NCI-H774 (cell line): ENCODE measurements at regions not wholly inside any gene's neighbourhood (a gene's known extent, or its start where the extent isn't known, plus 50 kb on each side); places are given as distances from the start of the nearest gene placed in this dataset.

Experiments
- DNase-seq: peaks from one replicate; lab custom pipeline; 2025; lab: John Stamatoyannopoulos, UW

DNA sequence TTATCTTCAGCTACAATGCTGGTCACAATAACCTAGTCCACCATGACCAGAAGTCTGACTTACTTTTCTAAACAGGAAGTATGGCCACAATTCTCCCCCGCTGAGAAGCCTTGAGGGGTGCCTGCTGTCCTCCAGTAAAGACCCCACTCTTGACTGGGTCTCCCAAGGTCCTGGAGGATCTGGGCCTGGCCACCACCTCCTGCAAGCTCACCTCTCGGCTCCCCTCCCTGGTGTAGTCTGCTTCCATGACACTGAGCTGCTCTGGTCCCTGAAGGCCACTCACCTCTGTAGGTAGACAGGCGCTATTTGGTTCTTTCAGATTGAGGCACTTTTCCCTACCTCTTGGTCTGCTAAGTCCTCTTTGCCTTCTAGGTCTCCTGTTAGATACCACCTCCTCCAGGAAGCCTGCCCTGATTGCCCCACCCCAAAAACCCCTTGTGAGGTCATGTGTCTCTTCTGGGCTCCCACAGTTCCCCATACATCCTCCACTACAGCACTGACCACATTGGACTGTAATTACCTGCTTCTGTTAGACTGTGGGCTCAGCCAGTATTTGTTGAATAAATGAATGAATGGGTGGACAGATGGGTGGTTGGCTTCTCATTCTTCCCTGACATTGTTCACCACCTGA, 62.6 kb upstream of the IER5L start:
- no peak for DNase-seq

DNA sequence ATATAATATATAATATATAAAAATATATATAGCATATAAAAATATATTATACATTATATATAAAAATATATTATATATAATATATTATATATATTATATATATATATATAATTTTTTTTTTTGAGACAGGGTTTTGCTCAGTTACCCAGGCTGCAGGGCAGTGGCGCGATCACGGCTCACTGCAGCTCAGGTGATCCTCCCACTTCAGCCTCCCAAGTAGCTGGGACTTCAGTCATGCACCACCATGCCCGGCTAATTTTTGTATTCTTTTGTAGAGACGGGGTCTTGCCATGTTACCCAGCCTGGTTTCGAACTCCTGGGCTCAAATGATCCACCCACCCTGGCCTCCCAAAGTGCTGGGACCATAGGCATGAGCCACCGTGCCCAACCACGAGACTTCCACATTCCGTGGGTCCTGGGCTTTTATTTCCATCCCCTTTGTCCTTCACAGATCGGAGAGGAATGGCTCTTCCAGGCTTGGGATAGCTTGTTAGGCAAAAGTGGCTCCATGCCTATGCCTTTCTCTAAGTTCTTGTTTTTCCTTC, 62.0 kb upstream of the IER5L start:
- no peak for DNase-seq

GRCh38 chr9:129237803-129238202, 59.7 kb upstream of the IER5L start:
- no peak for DNase-seq

GRCh38 chr9:129237164-129237611, 59.1 kb upstream of the IER5L start:
- DNase-seq = no peak

- no peak for DNase-seq
Measured at GRCh38 chr9:129236441-129237145, 58.5 kb upstream of the IER5L start.

DNA sequence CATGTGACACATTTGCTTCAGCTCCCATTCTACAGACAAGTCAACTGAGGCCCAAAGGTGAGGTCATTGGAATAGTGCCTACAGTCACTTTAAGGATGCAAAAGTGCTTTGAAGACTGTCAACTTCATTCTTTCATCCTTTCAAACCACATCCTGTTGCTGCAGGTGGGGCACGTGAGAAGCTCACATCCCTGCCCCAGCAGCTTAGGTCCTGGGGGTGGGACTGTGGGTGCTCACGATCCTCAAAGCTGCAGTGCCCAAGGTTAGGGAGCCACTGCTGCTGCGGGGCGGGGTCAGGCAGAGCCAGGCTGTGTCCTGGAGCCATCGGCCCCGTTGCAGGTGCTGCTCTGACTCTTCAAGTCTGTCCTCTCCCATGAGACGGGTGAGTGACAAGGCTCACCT, 57.9 kb upstream of the IER5L start:
- DNase-seq = no peak

DNA sequence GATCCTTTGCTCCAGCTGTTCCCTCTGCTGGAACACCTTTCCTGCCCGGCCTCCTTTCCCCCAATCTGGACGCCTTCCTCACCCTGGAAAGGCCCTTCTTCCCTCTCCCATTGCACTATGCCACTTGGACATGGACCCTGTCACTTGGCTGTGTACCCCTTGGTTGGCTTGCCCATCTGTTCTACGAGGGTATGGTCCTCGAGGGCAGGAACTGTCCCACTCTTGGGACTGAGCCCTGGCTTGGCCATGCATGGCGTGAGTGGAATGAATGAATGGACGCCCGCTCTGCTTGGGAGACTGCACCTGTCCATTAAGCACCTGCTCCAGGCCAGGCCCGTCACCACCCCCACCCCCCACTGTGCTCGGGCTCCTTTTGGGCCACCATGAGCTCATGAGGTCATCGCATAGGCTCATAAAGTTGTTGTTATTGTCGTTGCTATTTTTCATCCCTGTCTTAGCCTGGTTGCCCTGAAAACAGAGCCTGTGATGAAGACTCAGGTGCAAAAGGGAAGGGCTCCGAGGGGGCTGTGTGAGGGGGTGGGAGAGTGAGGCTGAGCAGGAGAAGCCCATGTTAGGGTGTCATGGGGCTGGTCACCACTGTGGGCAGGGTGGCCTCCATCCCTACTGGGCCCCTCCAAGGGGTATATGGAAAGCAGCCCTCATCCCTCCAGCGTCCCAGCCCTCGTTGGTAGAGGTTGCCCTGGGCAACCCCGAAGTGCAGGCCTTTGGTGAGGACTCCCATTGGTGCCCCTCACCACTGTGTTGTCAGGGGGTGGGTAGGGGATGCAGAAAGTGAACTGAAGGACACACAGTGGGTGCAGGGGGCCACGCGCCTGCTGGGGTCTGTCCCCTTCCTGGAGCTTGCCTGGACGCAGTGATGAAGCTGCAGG, 57.2 kb upstream of the IER5L start:
- peak; percentile 7 for DNase-seq

- DNase-seq = no peak
Measured at GRCh38 chr9:129234491-129234890, 56.4 kb upstream of the IER5L start.

DNA sequence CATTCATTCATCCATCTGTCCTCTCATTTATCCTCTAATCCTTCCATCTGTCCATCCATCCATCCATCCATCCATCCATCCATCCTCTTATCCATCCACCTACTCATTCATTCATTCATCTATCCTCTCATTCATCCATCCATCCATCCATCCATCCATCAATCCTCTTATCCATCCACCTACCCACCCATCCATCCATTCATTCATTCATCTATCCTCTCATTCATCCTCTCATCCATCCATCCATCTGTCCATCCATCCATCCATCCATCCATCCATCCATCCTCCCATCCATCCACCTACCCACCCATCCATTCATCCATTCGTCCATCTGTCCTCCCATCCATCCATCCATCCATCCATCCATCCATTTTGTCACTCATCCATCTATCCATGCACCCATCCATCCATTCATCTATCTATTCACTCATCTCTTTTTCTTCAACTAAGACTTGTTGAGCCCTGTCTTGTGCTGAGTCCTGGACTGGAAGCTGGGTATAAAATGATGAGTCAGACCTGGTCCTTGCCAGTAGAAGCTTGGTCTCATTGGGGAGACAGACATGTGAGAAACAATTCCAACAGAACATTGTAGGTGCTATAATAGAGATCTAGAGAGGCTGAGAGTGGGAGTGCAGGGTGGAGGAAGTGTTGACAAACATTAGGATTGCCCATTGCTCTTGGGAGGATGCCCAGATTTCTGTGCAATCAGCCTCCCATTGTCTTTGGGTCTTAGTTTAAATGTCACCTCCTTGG, 55.0 kb upstream of the IER5L start:
- DNase-seq = no peak

- DNase-seq = no peak
Measured at GRCh38 chr9:129231759-129232158, 53.7 kb upstream of the IER5L start.

- DNase-seq = no peak
Measured at GRCh38 chr9:129231022-129231739, 53.1 kb upstream of the IER5L start.

GRCh38 chr9:129230302-129230701, 52.2 kb upstream of the IER5L start:
- DNase-seq = no peak
